Duodenal mucosa (tissue), 2 donors: ENCODE measurements at regions not wholly inside any gene's neighbourhood (a gene's known extent, or its start where the extent isn't known, plus 50 kb on each side); places are given as distances from the start of the nearest gene placed in this dataset.
"Not testable (repeated sequence)": the region's sequence is repeated elsewhere in the genome, so short reads cannot be mapped to it uniquely, and the experiment has no call there.

ENCODE experiments used
- H3K27ac ChIP-seq: one replicate; pipeline ENCODE4 v1.7.0; 2013; ENCODE audit warnings: low read depth, low read length
- H3K27me3 ChIP-seq, 2 donors: one replicate each; pipeline ENCODE4 v1.7.0; 2013; ENCODE audit warnings: low read length in 2 of 2, control low read depth in 1 of 2; ENCODE audit not compliant: insufficient read depth in 2 of 2, control insufficient read depth in 1 of 2
- H3K36me3 ChIP-seq, 2 donors: one replicate each; pipeline ENCODE4 v1.7.0; 2013; ENCODE audit warnings: low read length in 2 of 2, control low read depth in 1 of 2; ENCODE audit not compliant: insufficient read depth in 2 of 2, control insufficient read depth in 1 of 2
- H3K4me1 ChIP-seq, 2 donors: one replicate each; pipeline ENCODE4 v1.7.0; 2013; ENCODE audit warnings: low read length in 2 of 2, control low read depth in 1 of 2; ENCODE audit not compliant: insufficient read depth in 2 of 2, control insufficient read depth in 1 of 2
- H3K4me3 ChIP-seq, 2 donors: one replicate each; pipeline ENCODE4 v1.7.0; 2013; ENCODE audit warnings: low read length in 2 of 2, low read depth in 1 of 2
- H3K9ac ChIP-seq, 2 donors: one replicate each; pipeline ENCODE4 v1.7.0; 2013; ENCODE audit warnings: low read length in 2 of 2, low read depth in 1 of 2
- H3K9me3 ChIP-seq, 2 donors: one replicate each; pipeline ENCODE4 v1.7.0; 2013; ENCODE audit warnings: low read length in 2 of 2, control low read depth in 1 of 2; ENCODE audit not compliant: control insufficient read depth in 1 of 2

- Histone ChIP-seq H3K4me3 (no peak overlapping the region), H3K9ac (no peak overlapping the region), H3K36me3 (no peaks in the 10 kb centered on the region), H3K27me3 (no peaks in the 10 kb centered on the region), H3K4me1 (no peaks in the 10 kb centered on the region), H3K9me3 (no peaks in the 10 kb centered on the region), H3K27ac (no peak overlapping the region)
These were observed 1343.4 kb downstream of the GRIK2 start for GRCh38 chr6:102736941-102737368.

- Histone ChIP-seq H3K27ac (no peak overlapping the region), H3K4me1 (no peaks in the 10 kb centered on the region), H3K9ac (no peak overlapping the region), H3K4me3 (no peak overlapping the region), H3K36me3 (no peaks in the 10 kb centered on the region), H3K27me3 (no peaks in the 10 kb centered on the region), H3K9me3 (no peaks in the 10 kb centered on the region)
These were observed 1339.4 kb downstream of the GRIK2 start for GRCh38 chr6:102732898-102733297.

- not testable (repeated sequence) for H3K4me3 ChIP-seq, H3K9me3 ChIP-seq, H3K27me3 ChIP-seq, H3K36me3 ChIP-seq, H3K9ac ChIP-seq, H3K4me1 ChIP-seq, H3K27ac ChIP-seq
These were observed 1328.6 kb downstream of the GRIK2 start for GRCh38 chr6:102722086-102722485.

GRCh38 chr6:102717737-102718456 is 1324.4 kb downstream of the GRIK2 start:
- no peaks in the 10 kb centered on the region for H3K27me3 ChIP-seq
- no peaks in the 10 kb centered on the region for H3K9me3 ChIP-seq
- no peak overlapping the region for H3K27ac ChIP-seq
- H3K36me3 ChIP-seq = no peaks in the 10 kb centered on the region
- no peaks in the 10 kb centered on the region for H3K4me1 ChIP-seq
- H3K4me3 ChIP-seq = no peak overlapping the region
- no peak overlapping the region for H3K9ac ChIP-seq

- H3K9ac ChIP-seq = no peak overlapping the region
- H3K27me3 ChIP-seq = no peaks in the 10 kb centered on the region
- no peaks in the 10 kb centered on the region for H3K9me3 ChIP-seq
- H3K4me3 ChIP-seq = no peak overlapping the region
- no peak overlapping the region for H3K27ac ChIP-seq
- no peaks in the 10 kb centered on the region for H3K4me1 ChIP-seq
- no peaks in the 10 kb centered on the region for H3K36me3 ChIP-seq
These were observed 1323.7 kb downstream of the GRIK2 start for GRCh38 chr6:102717252-102717651.

DNA sequence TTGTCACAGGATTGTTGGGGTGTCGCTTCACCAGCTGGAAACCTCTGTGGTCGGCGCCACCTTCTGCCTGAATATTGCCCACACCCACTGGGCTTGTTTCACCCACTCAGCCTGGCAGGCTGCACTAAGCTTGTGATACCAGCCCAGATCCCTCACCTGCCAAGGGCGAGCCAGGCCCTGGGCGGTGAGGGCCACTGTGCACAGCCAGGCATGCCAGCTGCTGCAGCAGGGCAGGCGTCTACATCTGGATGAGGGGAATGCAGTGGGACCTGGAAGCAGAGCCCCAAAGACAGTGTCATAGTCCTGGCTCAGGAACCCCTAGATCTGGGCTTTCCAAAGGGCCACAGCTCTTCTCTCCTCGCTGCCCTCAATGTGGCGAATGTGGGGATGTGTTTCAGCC is 1307.5 kb downstream of the GRIK2 start:
- H3K9ac ChIP-seq = no peak overlapping the region
- H3K4me1 ChIP-seq = no peaks in the 10 kb centered on the region
- H3K9me3 ChIP-seq = peaks cover 4 to 14% of the 10 kb centered on the region in 2 donors
- H3K4me3 ChIP-seq = no peak overlapping the region
- H3K36me3 ChIP-seq = no peaks in the 10 kb centered on the region
- no peak overlapping the region for H3K27ac ChIP-seq
- H3K27me3 ChIP-seq = no peaks in the 10 kb centered on the region

DNA sequence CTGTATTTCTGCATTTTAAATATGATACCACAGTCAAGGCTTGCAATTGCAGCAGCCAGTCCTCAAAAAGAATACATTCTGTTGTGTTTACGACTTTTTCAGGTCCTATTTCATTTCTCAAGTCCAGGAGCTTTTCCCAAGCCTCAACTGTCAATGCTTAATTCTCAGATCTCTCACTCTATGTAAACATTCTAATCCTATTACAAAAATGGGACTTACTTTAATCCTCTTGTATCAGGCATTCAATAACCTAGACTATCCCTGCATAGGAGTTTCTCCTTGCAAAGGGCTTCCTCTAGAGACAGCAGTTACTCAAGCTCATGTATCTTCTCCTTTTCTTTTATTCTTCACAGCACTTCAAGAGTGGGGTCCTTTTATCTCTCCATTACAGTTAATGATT is 1293.0 kb downstream of the GRIK2 start:
- Histone ChIP-seq H3K4me3 (no peak overlapping the region), H3K27ac (no peak overlapping the region), H3K27me3 (no peaks in the 10 kb centered on the region), H3K4me1 (no peaks in the 10 kb centered on the region), H3K36me3 (no peaks in the 10 kb centered on the region), H3K9me3 (no peaks in the 10 kb centered on the region), H3K9ac (no peak overlapping the region)

- Histone ChIP-seq H3K27ac (no peak overlapping the region), H3K4me3 (no peak overlapping the region), H3K9me3 (no peaks in the 10 kb centered on the region), H3K4me1 (no peaks in the 10 kb centered on the region), H3K36me3 (no peaks in the 10 kb centered on the region), H3K9ac (no peak overlapping the region), H3K27me3 (no peaks in the 10 kb centered on the region)
These were observed 1286.9 kb downstream of the GRIK2 start for GRCh38 chr6:102680413-102680812.

DNA sequence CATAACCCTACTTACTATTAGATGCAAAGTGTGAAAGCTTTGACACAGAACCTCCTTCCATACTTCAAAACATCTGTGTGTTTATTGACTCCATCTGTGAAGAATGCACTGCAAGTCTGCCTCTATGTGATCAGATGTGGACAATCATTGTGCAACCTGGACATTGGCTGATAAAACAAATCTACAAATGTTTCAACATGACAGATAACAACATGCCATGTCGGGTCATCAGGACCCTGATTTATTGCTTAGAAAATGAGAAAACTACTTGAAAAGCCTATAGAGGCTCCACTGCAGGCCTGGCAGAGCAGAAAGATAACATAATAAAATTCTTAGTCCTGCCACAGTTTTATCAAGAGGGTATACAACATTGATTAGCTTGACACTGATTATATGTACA is 1286.4 kb downstream of the GRIK2 start:
- Histone ChIP-seq H3K4me1 (no peaks in the 10 kb centered on the region), H3K36me3 (no peaks in the 10 kb centered on the region), H3K4me3 (no peak overlapping the region), H3K27me3 (no peaks in the 10 kb centered on the region), H3K27ac (no peak overlapping the region), H3K9me3 (no peaks in the 10 kb centered on the region), H3K9ac (no peak overlapping the region)

DNA sequence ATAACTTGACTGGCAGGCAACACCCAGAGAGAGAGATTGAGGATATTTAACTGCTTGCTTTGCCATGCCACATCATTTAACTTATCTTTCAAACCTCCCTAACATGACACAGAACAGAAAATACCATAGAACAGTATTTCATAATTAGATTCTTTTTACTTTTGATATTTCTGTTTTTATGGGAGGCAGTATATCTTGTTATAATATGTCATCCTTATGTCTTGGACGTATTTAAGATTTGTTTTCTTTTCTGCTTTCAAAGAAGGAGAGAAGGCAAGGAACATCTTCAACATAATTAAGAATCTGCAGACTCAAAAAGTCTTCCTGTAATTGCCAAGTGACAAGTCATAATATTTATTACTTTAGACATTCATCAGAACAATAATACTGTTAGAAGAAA is 1283.7 kb downstream of the GRIK2 start:
- H3K4me1 ChIP-seq = no peaks in the 10 kb centered on the region
- no peaks in the 10 kb centered on the region for H3K27me3 ChIP-seq

GRCh38 chr6:102670735-102671134 is 1277.2 kb downstream of the GRIK2 start:
- Histone ChIP-seq H3K27ac (no peak overlapping the region), H3K36me3 (no peaks in the 10 kb centered on the region), H3K9ac (no peak overlapping the region), H3K4me1 (no peaks in the 10 kb centered on the region), H3K9me3 (no peaks in the 10 kb centered on the region), H3K4me3 (no peak overlapping the region), H3K27me3 (no peaks in the 10 kb centered on the region)

More for the DNA sequence above, 1283.7 kb downstream of the GRIK2 start:
- Histone ChIP-seq H3K9me3 (no peaks in the 10 kb centered on the region), H3K27ac (no peak overlapping the region), H3K4me3 (no peak overlapping the region), H3K36me3 (no peaks in the 10 kb centered on the region), H3K9ac (no peak overlapping the region)
